Neural cell (in vitro differentiated cells): ENCODE measurements at regions not wholly inside any gene's neighbourhood (a gene's known extent, or its start where the extent isn't known, plus 50 kb on each side); places are given as distances from the start of the nearest gene placed in this dataset.

Source experiments
- H2AFZ ChIP-seq: fragments of 200-600, 300-800 bp; sonication (generic), shearing (Covaris generic); 2 replicates; pipeline ENCODE4 v1.6.0; 2014; ENCODE audit warnings: low read depth, mild to moderate bottlenecking, antibody characterized with exemption, low read length, moderate library complexity
- H3F3A ChIP-seq: fragments of 200-600 bp; shearing (Covaris generic); 2 replicates; pipeline ENCODE4 v1.6.1; 2016; ENCODE audit warnings: mild to moderate bottlenecking, moderate library complexity, mixed read lengths, antibody characterized with exemption, low read length; ENCODE audit not compliant: insufficient read depth, poor library complexity, severe bottlenecking
- H3K27ac ChIP-seq: fragments of 200-600, 300-800 bp; sonication (generic), shearing (Covaris generic); 2 replicates; pipeline ENCODE4 v1.5.1; 2014; ENCODE audit warnings: mild to moderate bottlenecking, low read length, moderate library complexity
- H3K27me3 ChIP-seq: fragments of 300-800, 200-600 bp; sonication (generic), shearing (Covaris generic); 2 replicates; pipeline ENCODE4 v1.6.0; 2014; ENCODE audit warnings: mild to moderate bottlenecking, low read depth, low read length, moderate library complexity; ENCODE audit not compliant: insufficient read depth
- H3K36me3 ChIP-seq: fragments of 300-800, 200-600 bp; sonication (generic), shearing (Covaris generic); 2 replicates; pipeline ENCODE4 v1.5.1; 2014; ENCODE audit warnings: mild to moderate bottlenecking, antibody characterized with exemption, low read length, moderate library complexity; ENCODE audit not compliant: insufficient read depth
- H3K4me2 ChIP-seq: fragments of 300-800, 200-600 bp; sonication (generic), shearing (Covaris generic); 2 replicates; pipeline ENCODE4 v1.6.0; 2014; ENCODE audit warnings: mild to moderate bottlenecking, low read length
- H3K4me3 ChIP-seq: fragments of 300-800, 200-600 bp; sonication (generic), shearing (Covaris generic); 2 replicates; pipeline ENCODE4 v1.5.1; 2014; ENCODE audit warnings: mild to moderate bottlenecking, low read length, moderate library complexity
- H3K79me2 ChIP-seq: fragments of 200-600 bp; shearing (Covaris generic); replicated peaks from 2 replicates; pipeline ENCODE4 v1.6.0; 2014; ENCODE audit warnings: mild to moderate bottlenecking, low read length, moderate library complexity; ENCODE audit not compliant: insufficient read depth
- H3K9ac ChIP-seq: fragments of 300-800, 200-600 bp; sonication (generic), shearing (Covaris generic); 2 replicates; pipeline ENCODE4 v1.6.1; 2016; ENCODE audit warnings: mild to moderate bottlenecking, low read length, mixed read lengths
- H3K9me2 ChIP-seq: fragments of 200-600 bp; shearing (Covaris generic); 2 replicates; pipeline ENCODE4 v1.6.1; 2016; ENCODE audit warnings: mild to moderate bottlenecking, low read length, mixed read lengths; ENCODE audit not compliant: insufficient read depth
- H3K9me3 ChIP-seq: fragments of 200-600, 300-800 bp; sonication (generic), shearing (Covaris generic); 2 replicates; pipeline ENCODE4 v1.6.1; 2016; ENCODE audit warnings: mild to moderate bottlenecking, mixed run types, low read length, moderate library complexity, mixed read lengths
- H4K20me1 ChIP-seq: fragments of 200-600 bp; shearing (Covaris generic); 2 replicates; pipeline ENCODE4 v1.6.1; 2016; ENCODE audit warnings: mild to moderate bottlenecking, mixed run types; ENCODE audit not compliant: insufficient read depth
- EP300 ChIP-seq: fragments of 450-650 bp; conservative IDR thresholded peaks from 2 replicates; pipeline ENCODE4 v1.6.1; 2014; ENCODE audit warnings: antibody characterized with exemption, mild to moderate bottlenecking, moderate library complexity; ENCODE audit not compliant: poor library complexity, severe bottlenecking
- EZH2 ChIP-seq: fragments of 200-600, 300-800 bp; shearing (Covaris generic), sonication (generic); IDR thresholded peaks from 2 replicates; pipeline ENCODE4 v1.6.1; 2014; ENCODE audit warnings: antibody characterized with exemption, low read length, borderline replicate concordance, mild to moderate bottlenecking; ENCODE audit not compliant: insufficient read depth, poor library complexity, severe bottlenecking
- MXI1 ChIP-seq: fragments of 450-650 bp; conservative IDR thresholded peaks from 2 replicates; pipeline ENCODE4 v1.6.1; 2014; ENCODE audit warnings: antibody characterized with exemption, mild to moderate bottlenecking; ENCODE audit not compliant: poor library complexity, severe bottlenecking
- POLR2AphosphoS5 ChIP-seq: IDR thresholded peaks from 2 replicates; pipeline ENCODE4 v1.6.1; 2012
- RAD21 ChIP-seq: fragments of 450-650 bp; conservative IDR thresholded peaks from 2 replicates; pipeline ENCODE4 v1.6.1; 2014; ENCODE audit warnings: antibody characterized with exemption, mild to moderate bottlenecking, moderate library complexity
- SMC3 ChIP-seq: fragments of 450-650 bp; conservative IDR thresholded peaks from 2 replicates; pipeline ENCODE4 v1.6.1; 2014; ENCODE audit warnings: antibody characterized with exemption, mild to moderate bottlenecking, moderate library complexity; ENCODE audit not compliant: poor library complexity
- TAF1 ChIP-seq: IDR thresholded peaks from 2 replicates; pipeline ENCODE4 v1.6.1; 2012; ENCODE audit warnings: low read depth
- TF ChIP-seq, protein P1 (sequence below): IDR thresholded peaks from 2 replicates; pipeline ENCODE4 v1.6.1; 2012; ENCODE audit warnings: borderline replicate concordance
- TF ChIP-seq, protein P2 (sequence below): fragments of 450-650 bp; IDR thresholded peaks from 2 replicates; pipeline ENCODE4 v1.5.1; 2014; ENCODE audit warnings: antibody characterized with exemption, mild to moderate bottlenecking, moderate library complexity; ENCODE audit not compliant: poor library complexity, severe bottlenecking

GRCh38 chr3:67858492-67858891 lies 204.1 kb upstream of the SUCLG2 start:
- H3K4me3 ChIP-seq, result no peak overlapping the region
- H2AFZ ChIP-seq, result no peak overlapping the region
- H3K4me2 ChIP-seq, result no peak overlapping the region
- no peaks in the 10 kb centered on the region for H3K27me3 ChIP-seq
- H3K9ac ChIP-seq, result no peak overlapping the region
- no peaks in the 10 kb centered on the region for H3K9me2 ChIP-seq
- TF ChIP-seq SMC3 (no peak), TAF1 (no peak), POLR2AphosphoS5 (no peak), MXI1 (no peak), RAD21 (no peak), EZH2 (no peak)
- TF ChIP-seq, protein P1, sequence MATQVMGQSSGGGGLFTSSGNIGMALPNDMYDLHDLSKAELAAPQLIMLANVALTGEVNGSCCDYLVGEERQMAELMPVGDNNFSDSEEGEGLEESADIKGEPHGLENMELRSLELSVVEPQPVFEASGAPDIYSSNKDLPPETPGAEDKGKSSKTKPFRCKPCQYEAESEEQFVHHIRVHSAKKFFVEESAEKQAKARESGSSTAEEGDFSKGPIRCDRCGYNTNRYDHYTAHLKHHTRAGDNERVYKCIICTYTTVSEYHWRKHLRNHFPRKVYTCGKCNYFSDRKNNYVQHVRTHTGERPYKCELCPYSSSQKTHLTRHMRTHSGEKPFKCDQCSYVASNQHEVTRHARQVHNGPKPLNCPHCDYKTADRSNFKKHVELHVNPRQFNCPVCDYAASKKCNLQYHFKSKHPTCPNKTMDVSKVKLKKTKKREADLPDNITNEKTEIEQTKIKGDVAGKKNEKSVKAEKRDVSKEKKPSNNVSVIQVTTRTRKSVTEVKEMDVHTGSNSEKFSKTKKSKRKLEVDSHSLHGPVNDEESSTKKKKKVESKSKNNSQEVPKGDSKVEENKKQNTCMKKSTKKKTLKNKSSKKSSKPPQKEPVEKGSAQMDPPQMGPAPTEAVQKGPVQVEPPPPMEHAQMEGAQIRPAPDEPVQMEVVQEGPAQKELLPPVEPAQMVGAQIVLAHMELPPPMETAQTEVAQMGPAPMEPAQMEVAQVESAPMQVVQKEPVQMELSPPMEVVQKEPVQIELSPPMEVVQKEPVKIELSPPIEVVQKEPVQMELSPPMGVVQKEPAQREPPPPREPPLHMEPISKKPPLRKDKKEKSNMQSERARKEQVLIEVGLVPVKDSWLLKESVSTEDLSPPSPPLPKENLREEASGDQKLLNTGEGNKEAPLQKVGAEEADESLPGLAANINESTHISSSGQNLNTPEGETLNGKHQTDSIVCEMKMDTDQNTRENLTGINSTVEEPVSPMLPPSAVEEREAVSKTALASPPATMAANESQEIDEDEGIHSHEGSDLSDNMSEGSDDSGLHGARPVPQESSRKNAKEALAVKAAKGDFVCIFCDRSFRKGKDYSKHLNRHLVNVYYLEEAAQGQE, result no peak
- no peak overlapping the region for H3K27ac ChIP-seq
- no peaks in the 10 kb centered on the region for H3K36me3 ChIP-seq
- H4K20me1 ChIP-seq, result no peaks in the 10 kb centered on the region
- no peaks in the 10 kb centered on the region for H3F3A ChIP-seq
- no peaks in the 10 kb centered on the region for H3K79me2 ChIP-seq
- H3K9me3 ChIP-seq, result no peaks in the 10 kb centered on the region

- H3F3A ChIP-seq, result no peaks in the 10 kb centered on the region
- no peak overlapping the region for H3K9ac ChIP-seq
- H3K27ac ChIP-seq, result no peak overlapping the region
- H3K79me2 ChIP-seq, result no peaks in the 10 kb centered on the region
- no peaks in the 10 kb centered on the region for H3K9me3 ChIP-seq
- H2AFZ ChIP-seq, result no peak overlapping the region
- no peaks in the 10 kb centered on the region for H3K27me3 ChIP-seq
- no peak overlapping the region for H3K4me2 ChIP-seq
- TF ChIP-seq RAD21 (no peak), SMC3 (no peak), EP300 (no peak), EZH2 (no peak), POLR2AphosphoS5 (no peak), TAF1 (no peak), MXI1 (no peak)
- TF ChIP-seq, protein P1, result no peak
- TF ChIP-seq, protein P2, sequence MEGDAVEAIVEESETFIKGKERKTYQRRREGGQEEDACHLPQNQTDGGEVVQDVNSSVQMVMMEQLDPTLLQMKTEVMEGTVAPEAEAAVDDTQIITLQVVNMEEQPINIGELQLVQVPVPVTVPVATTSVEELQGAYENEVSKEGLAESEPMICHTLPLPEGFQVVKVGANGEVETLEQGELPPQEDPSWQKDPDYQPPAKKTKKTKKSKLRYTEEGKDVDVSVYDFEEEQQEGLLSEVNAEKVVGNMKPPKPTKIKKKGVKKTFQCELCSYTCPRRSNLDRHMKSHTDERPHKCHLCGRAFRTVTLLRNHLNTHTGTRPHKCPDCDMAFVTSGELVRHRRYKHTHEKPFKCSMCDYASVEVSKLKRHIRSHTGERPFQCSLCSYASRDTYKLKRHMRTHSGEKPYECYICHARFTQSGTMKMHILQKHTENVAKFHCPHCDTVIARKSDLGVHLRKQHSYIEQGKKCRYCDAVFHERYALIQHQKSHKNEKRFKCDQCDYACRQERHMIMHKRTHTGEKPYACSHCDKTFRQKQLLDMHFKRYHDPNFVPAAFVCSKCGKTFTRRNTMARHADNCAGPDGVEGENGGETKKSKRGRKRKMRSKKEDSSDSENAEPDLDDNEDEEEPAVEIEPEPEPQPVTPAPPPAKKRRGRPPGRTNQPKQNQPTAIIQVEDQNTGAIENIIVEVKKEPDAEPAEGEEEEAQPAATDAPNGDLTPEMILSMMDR, result no peak
- H3K4me3 ChIP-seq, result no peak overlapping the region
- no peaks in the 10 kb centered on the region for H3K36me3 ChIP-seq
- H4K20me1 ChIP-seq, result no peaks in the 10 kb centered on the region
- no peaks in the 10 kb centered on the region for H3K9me2 ChIP-seq
These were observed 202.3 kb upstream of the SUCLG2 start for GRCh38 chr3:67856718-67857117.
